IMR-90 (cell line): ENCODE measurements at regions not wholly inside any gene's neighbourhood (a gene's known extent, or its start where the extent isn't known, plus 50 kb on each side); places are given as distances from the start of the nearest gene placed in this dataset.
A peak's percentile ranks its signal among the peaks of the same experiment; 100 is the strongest.

ENCODE experiments used
- ATAC-seq: fragments of 200-7000 bp; cut with Tn5 transposase; 2 replicates; pipeline ENCODE4 v1.9.1; 2020; ENCODE audit warnings: low read depth, mild to moderate bottlenecking, moderate library complexity
- BruUV-seq: library from RNA; stranded (reverse); fragments of 400-500 nt; replicated peaks from 2 replicates; lab custom pipeline; 2021; lab: Mats Ljungman, UMichigan
- CTCF ChIA-PET: fragments of 300-600 bp; formaldehyde crosslinking; extraction: SDS; loops from one replicate; lab custom pipeline; 2021; ENCODE audit warnings: antibody characterized with exemption; lab: Yijun Ruan, JAX
- POLR2A ChIA-PET: fragments of 300-600 bp; sonication (Branson Sonifier 250); formaldehyde crosslinking; loops from one replicate; lab custom pipeline; 2022; ENCODE audit warnings: antibody characterized with exemption; ENCODE audit not compliant: unreplicated experiment; lab: Charles Lee
- DNase-seq: peaks from one replicate; pipeline ENCODE4 v3.0.0; 2013
- H2AFZ ChIP-seq: replicated peaks from 2 replicates; pipeline ENCODE3; 2013; ENCODE audit warnings: low read length, mild to moderate bottlenecking; ENCODE audit not compliant: poor library complexity
- H2AK5ac ChIP-seq: 2 replicates; pipeline ENCODE4 v1.6.1; 2013; ENCODE audit warnings: low read depth, low read length, inconsistent platforms
- H2AK9ac ChIP-seq: replicated peaks from 2 replicates; pipeline ENCODE3; 2013; ENCODE audit warnings: mild to moderate bottlenecking, low read depth, low read length, moderate library complexity; ENCODE audit not compliant: poor library complexity
- H2BK120ac ChIP-seq: 2 replicates; pipeline ENCODE4 v1.6.1; 2013; ENCODE audit warnings: low read depth, low read length, inconsistent platforms
- H2BK15ac ChIP-seq: 3 replicates; pipeline ENCODE4 v1.6.1; 2013; ENCODE audit warnings: low read depth, low read length, inconsistent platforms
- H2BK20ac ChIP-seq: 2 replicates; pipeline ENCODE4 v1.6.1; 2013; ENCODE audit warnings: low read depth, mild to moderate bottlenecking, inconsistent platforms, low read length, moderate library complexity
- H2BK5ac ChIP-seq: 2 replicates; pipeline ENCODE4 v1.6.1; 2013; ENCODE audit warnings: mild to moderate bottlenecking, low read depth, low read length, inconsistent platforms; ENCODE audit not compliant: poor library complexity, severe bottlenecking
- H3K14ac ChIP-seq: replicated peaks from 2 replicates; pipeline ENCODE4 v1.6.1; 2013; ENCODE audit warnings: low read depth, low read length, inconsistent platforms
- H3K18ac ChIP-seq: 2 replicates; pipeline ENCODE4 v1.6.1; 2013; ENCODE audit warnings: low read depth, low read length, control low read depth
- H3K23ac ChIP-seq: 2 replicates; pipeline ENCODE4 v1.6.1; 2013; ENCODE audit warnings: low read depth, low read length, inconsistent platforms
- H3K27ac ChIP-seq: 2 replicates; pipeline ENCODE4 v1.5.1; 2013; ENCODE audit warnings: mild to moderate bottlenecking, control low read depth, low read length; ENCODE audit not compliant: insufficient read depth
- H3K27me3 ChIP-seq: 2 replicates; pipeline ENCODE4 v1.6.1; 2013; ENCODE audit warnings: low read length; ENCODE audit not compliant: control insufficient read depth, insufficient read depth
- H3K36me3 ChIP-seq: 2 replicates; pipeline ENCODE4 v1.6.1; 2013; ENCODE audit warnings: low read length, mixed read lengths; ENCODE audit not compliant: control insufficient read depth, insufficient read depth
- H3K4ac ChIP-seq: 2 replicates; pipeline ENCODE4 v1.6.1; 2013; ENCODE audit warnings: low read depth, low read length, inconsistent platforms
- H3K4me1 ChIP-seq: 2 replicates; pipeline ENCODE4 v1.6.1; 2013; ENCODE audit warnings: low read length, mixed read lengths; ENCODE audit not compliant: control insufficient read depth, insufficient read depth
- H3K4me2 ChIP-seq: 2 replicates; pipeline ENCODE4 v1.6.1; 2013; ENCODE audit warnings: low read depth, mild to moderate bottlenecking, control low read depth, low read length, moderate library complexity
- H3K4me3 ChIP-seq: 2 replicates; pipeline ENCODE4 v1.5.1; 2013; ENCODE audit warnings: low read depth, mild to moderate bottlenecking, control low read depth, low read length, moderate library complexity; ENCODE audit not compliant: insufficient read depth
- H3K56ac ChIP-seq: 2 replicates; pipeline ENCODE4 v1.6.1; 2013; ENCODE audit warnings: low read length, inconsistent platforms; ENCODE audit not compliant: insufficient read depth; ENCODE audit errors: extremely low read depth
- H3K79me1 ChIP-seq, 2 experiments: 2 replicates each; pipeline ENCODE4 v1.6.1; 2013; ENCODE audit warnings: low read length in 2 of 2, inconsistent platforms in 1 of 2, low read depth in 1 of 2
- H3K9ac ChIP-seq: 2 replicates; pipeline ENCODE4 v1.6.1; 2013; ENCODE audit warnings: low read depth, low read length, control low read depth
- H3K9me1 ChIP-seq: 2 replicates; pipeline ENCODE4 v1.6.1; 2013; ENCODE audit warnings: low read length, inconsistent platforms; ENCODE audit not compliant: insufficient read depth
- H3K9me3 ChIP-seq: 2 replicates; pipeline ENCODE4 v1.6.1; 2013; ENCODE audit warnings: low read length; ENCODE audit not compliant: control insufficient read depth, insufficient read depth
- H4K20me1 ChIP-seq: 2 replicates; pipeline ENCODE4 v1.6.1; 2013; ENCODE audit warnings: low read length, inconsistent platforms; ENCODE audit not compliant: insufficient read depth
- H4K5ac ChIP-seq: 2 replicates; pipeline ENCODE4 v1.6.1; 2013; ENCODE audit warnings: mild to moderate bottlenecking, low read depth, low read length, control low read depth
- H4K8ac ChIP-seq, 2 experiments: 2 replicates each; pipeline ENCODE4 v1.6.1; 2013; ENCODE audit warnings: low read depth in 2 of 2, low read length in 2 of 2, control low read depth in 1 of 2, inconsistent platforms in 1 of 2
- H4K91ac ChIP-seq: 2 replicates; pipeline ENCODE4 v1.6.1; 2013; ENCODE audit warnings: low read depth, low read length, inconsistent platforms; ENCODE audit not compliant: insufficient read depth
- BHLHE40 ChIP-seq: fragments of 150-350 bp; IDR thresholded peaks from 2 replicates; pipeline ENCODE4 v1.6.1; 2016; ENCODE audit warnings: mild to moderate bottlenecking, low read depth, low read length
- CEBPB ChIP-seq: IDR thresholded peaks from 2 replicates; pipeline ENCODE4 v1.6.1; 2012; ENCODE audit warnings: low read depth, low read length, improper control_type of control experiment
- CHD1 ChIP-seq: IDR thresholded peaks from 2 replicates; pipeline ENCODE4 v1.6.1; 2012; ENCODE audit warnings: low read depth, low read length, improper control_type of control experiment
- FOS ChIP-seq: fragments of 150-350 bp; IDR thresholded peaks from 2 replicates; pipeline ENCODE4 v1.6.1; 2016; ENCODE audit warnings: low read depth, low read length
- MAFK ChIP-seq: IDR thresholded peaks from 2 replicates; pipeline ENCODE4 v1.6.1; 2012; ENCODE audit warnings: low read depth, low read length, improper control_type of control experiment
- MAZ ChIP-seq: IDR thresholded peaks from 2 replicates; pipeline ENCODE4 v1.6.1; 2012; ENCODE audit warnings: low read depth, mild to moderate bottlenecking, low read length, improper control_type of control experiment, moderate library complexity, borderline replicate concordance
- MXI1 ChIP-seq: IDR thresholded peaks from 2 replicates; pipeline ENCODE4 v1.6.1; 2012; ENCODE audit warnings: low read depth, mild to moderate bottlenecking, low read length, moderate library complexity, borderline replicate concordance
- NFE2L2 ChIP-seq: fragments of 150-350 bp; IDR thresholded peaks from 2 replicates; pipeline ENCODE4 v1.6.1; 2016; ENCODE audit warnings: low read depth, mild to moderate bottlenecking, low read length
- POLR2A ChIP-seq: IDR thresholded peaks from 2 replicates; pipeline ENCODE4 v1.6.1; 2012; ENCODE audit warnings: mild to moderate bottlenecking, low read depth, low read length
- RAD21 ChIP-seq: IDR thresholded peaks from 2 replicates; pipeline ENCODE4 v1.6.1; 2012; ENCODE audit warnings: low read length, improper control_type of control experiment
- RCOR1 ChIP-seq: IDR thresholded peaks from 2 replicates; pipeline ENCODE4 v1.6.1; 2012; ENCODE audit warnings: mild to moderate bottlenecking, low read length, improper control_type of control experiment; ENCODE audit not compliant: insufficient replicate concordance
- RFX5 ChIP-seq: IDR thresholded peaks from 2 replicates; pipeline ENCODE4 v1.8.0; 2012; ENCODE audit warnings: low read depth, mild to moderate bottlenecking, low read length, moderate library complexity
- SMC3 ChIP-seq: fragments of 150-350 bp; IDR thresholded peaks from 2 replicates; pipeline ENCODE4 v1.6.1; 2016; ENCODE audit warnings: low read depth, mild to moderate bottlenecking, antibody characterized with exemption, low read length, moderate library complexity
- WGBS, 2 experiments: methylation state at CpG; one replicate each; pipeline versions ENCODE4 v1.1.5 to v1.1.7; 2013; ENCODE audit warnings: missing lambda C conversion rate in 2 of 2; ENCODE audit not compliant: insufficient read length in 1 of 2; ENCODE audit errors: extremely low coverage in 2 of 2; 5-methylcytosine and 5-hydroxymethylcytosine counted together
- dilution Hi-C: fragments of 300-500 bp; cut with HindIII; formaldehyde crosslinking; loops from one replicate; pipeline ENCODE4 v1.14.3; 2018; ENCODE audit warnings: low sequenced_read_pairs; ENCODE audit not compliant: unreplicated experiment
- in situ Hi-C: fragments of 300-500 bp; cut with MboI; formaldehyde crosslinking; loops from 3 replicates; pipeline ENCODE4 v1.14.3; 2019; ENCODE audit warnings: low sequenced_read_pairs, inconsistent platforms, mixed read lengths
- intact Hi-C: fragments of 100-400 bp; cut with micrococcal nuclease; formaldehyde crosslinking; loops from 2 replicates; pipeline ENCODE4 v1.10.0; 2022
- TF ChIP-seq, protein P1 (sequence below): conservative IDR thresholded peaks from 2 replicates; pipeline ENCODE4 v1.5.1; 2012; ENCODE audit warnings: mild to moderate bottlenecking, low read depth, low read length, improper control_type of control experiment
- TF ChIP-seq, protein P2 (sequence below): fragments of 150-350 bp; IDR thresholded peaks from 2 replicates; pipeline ENCODE4 v1.6.1; 2016; ENCODE audit warnings: low read depth, mild to moderate bottlenecking, low read length, moderate library complexity, borderline replicate concordance
- TF ChIP-seq, protein P3 (sequence below): fragments of 150-350 bp; IDR thresholded peaks from 2 replicates; pipeline ENCODE4 v1.6.1; 2017; ENCODE audit warnings: mild to moderate bottlenecking, antibody characterized with exemption, low read length, low read depth

GRCh38 chr3:55161231-55161630 is 233.4 kb upstream of the LRTM1 start:
- CTCF ChIA-PET = interaction anchor here (1.1 kb wide), 1 partner anchor 14 kb away, joined by 3 read pairs; no protein-coding TSS in a partner anchor
- H3K4me2 ChIP-seq = no peak overlapping the region
- TF ChIP-seq, protein P1, sequence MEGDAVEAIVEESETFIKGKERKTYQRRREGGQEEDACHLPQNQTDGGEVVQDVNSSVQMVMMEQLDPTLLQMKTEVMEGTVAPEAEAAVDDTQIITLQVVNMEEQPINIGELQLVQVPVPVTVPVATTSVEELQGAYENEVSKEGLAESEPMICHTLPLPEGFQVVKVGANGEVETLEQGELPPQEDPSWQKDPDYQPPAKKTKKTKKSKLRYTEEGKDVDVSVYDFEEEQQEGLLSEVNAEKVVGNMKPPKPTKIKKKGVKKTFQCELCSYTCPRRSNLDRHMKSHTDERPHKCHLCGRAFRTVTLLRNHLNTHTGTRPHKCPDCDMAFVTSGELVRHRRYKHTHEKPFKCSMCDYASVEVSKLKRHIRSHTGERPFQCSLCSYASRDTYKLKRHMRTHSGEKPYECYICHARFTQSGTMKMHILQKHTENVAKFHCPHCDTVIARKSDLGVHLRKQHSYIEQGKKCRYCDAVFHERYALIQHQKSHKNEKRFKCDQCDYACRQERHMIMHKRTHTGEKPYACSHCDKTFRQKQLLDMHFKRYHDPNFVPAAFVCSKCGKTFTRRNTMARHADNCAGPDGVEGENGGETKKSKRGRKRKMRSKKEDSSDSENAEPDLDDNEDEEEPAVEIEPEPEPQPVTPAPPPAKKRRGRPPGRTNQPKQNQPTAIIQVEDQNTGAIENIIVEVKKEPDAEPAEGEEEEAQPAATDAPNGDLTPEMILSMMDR = no peak
- no peak for TF ChIP-seq FOS
- no peak for TF ChIP-seq POLR2A
- TF ChIP-seq SMC3 = no peak
- no peak for TF ChIP-seq CEBPB
- TF ChIP-seq NFE2L2 = no peak
- no peak for TF ChIP-seq RFX5
- no peak for TF ChIP-seq CHD1
- no peak for TF ChIP-seq BHLHE40
- TF ChIP-seq RAD21 = no peak
- TF ChIP-seq MAZ = no peak
- no peak for TF ChIP-seq MAFK
- no peak for TF ChIP-seq RCOR1
- no peak for TF ChIP-seq MXI1
- TF ChIP-seq, protein P2, sequence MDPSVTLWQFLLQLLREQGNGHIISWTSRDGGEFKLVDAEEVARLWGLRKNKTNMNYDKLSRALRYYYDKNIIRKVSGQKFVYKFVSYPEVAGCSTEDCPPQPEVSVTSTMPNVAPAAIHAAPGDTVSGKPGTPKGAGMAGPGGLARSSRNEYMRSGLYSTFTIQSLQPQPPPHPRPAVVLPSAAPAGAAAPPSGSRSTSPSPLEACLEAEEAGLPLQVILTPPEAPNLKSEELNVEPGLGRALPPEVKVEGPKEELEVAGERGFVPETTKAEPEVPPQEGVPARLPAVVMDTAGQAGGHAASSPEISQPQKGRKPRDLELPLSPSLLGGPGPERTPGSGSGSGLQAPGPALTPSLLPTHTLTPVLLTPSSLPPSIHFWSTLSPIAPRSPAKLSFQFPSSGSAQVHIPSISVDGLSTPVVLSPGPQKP = no peak
- TF ChIP-seq, protein P3, sequence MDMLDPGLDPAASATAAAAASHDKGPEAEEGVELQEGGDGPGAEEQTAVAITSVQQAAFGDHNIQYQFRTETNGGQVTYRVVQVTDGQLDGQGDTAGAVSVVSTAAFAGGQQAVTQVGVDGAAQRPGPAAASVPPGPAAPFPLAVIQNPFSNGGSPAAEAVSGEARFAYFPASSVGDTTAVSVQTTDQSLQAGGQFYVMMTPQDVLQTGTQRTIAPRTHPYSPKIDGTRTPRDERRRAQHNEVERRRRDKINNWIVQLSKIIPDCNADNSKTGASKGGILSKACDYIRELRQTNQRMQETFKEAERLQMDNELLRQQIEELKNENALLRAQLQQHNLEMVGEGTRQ = no peak

More at GRCh38 chr3:55161231-55161630, 233.4 kb upstream of the LRTM1 start:
- no peak overlapping the region for H3K4me3 ChIP-seq
- intact Hi-C loops = loop anchor here (10.0 kb wide), 2 partner anchors 734 to 884 kb away; no protein-coding TSS in a partner anchor
- H4K5ac ChIP-seq = peak overlapping the region; percentile 91
- dilution Hi-C loops = no loop called here
- no peaks in the 10 kb centered on the region for H4K20me1 ChIP-seq
- no TSS peak for BruUV-seq
- H2AK5ac ChIP-seq = peak overlapping the region; percentile 97
- H3K27me3 ChIP-seq = no peaks in the 10 kb centered on the region
- peak overlapping the region; percentile 99 for H2BK120ac ChIP-seq
- in situ Hi-C loops = loop anchor here (10.0 kb wide), 1 partner anchor 564 kb away; no protein-coding TSS in a partner anchor
- WGBS, 2 experiments = no CpG with 5 or more reads among the region's 3 CpGs
- H2BK20ac ChIP-seq = peak overlapping the region; percentile 99
- peak overlapping the region; percentile 67 to 97 for H4K8ac ChIP-seq
- no peak overlapping the region for H2AFZ ChIP-seq
- DNase-seq = peak; percentile 33
- H3K27ac ChIP-seq = peak overlapping the region; percentile 88
- peaks cover 26% of the 10 kb centered on the region for H3K9me1 ChIP-seq
- no peaks in the 10 kb centered on the region for H3K9me3 ChIP-seq
- H2AK9ac ChIP-seq = no peak overlapping the region
- peak overlapping the region; percentile 94; the same call in 1 of the 2 replicates for H3K18ac ChIP-seq
- H3K9ac ChIP-seq = peak overlapping the region; percentile 58; the same call in 1 of the 2 replicates
- peak overlapping the region; percentile 98 for H3K14ac ChIP-seq
- H3K23ac ChIP-seq = peak overlapping the region; percentile 99
- H3K56ac ChIP-seq = peak overlapping the region; percentile 98
- H3K36me3 ChIP-seq = no peaks in the 10 kb centered on the region
- peak overlapping the region; percentile 99 for H3K4ac ChIP-seq
- H4K91ac ChIP-seq = peak overlapping the region; percentile 99
- H2BK15ac ChIP-seq = peak overlapping the region; percentile 90
- peaks cover 3 to 21% of the 10 kb centered on the region in 2 experiments; a peak in 3 of 4 replicates for H3K79me1 ChIP-seq
- peak overlapping the region; percentile 98 for H2BK5ac ChIP-seq
- no peak for ATAC-seq
- POLR2A ChIA-PET = interaction anchor here (0.5 to 1.4 kb wide), 4 partner anchors 8 to 320 kb away, joined by 3 to 4 read pairs (median 4); no protein-coding TSS in a partner anchor
- peaks cover 28% of the 10 kb centered on the region for H3K4me1 ChIP-seq
